Mesenchymal stem cell (in vitro differentiated cells and primary cell): ENCODE measurements at regions not wholly inside any gene's neighbourhood (a gene's known extent, or its start where the extent isn't known, plus 50 kb on each side); places are given as distances from the start of the nearest gene placed in this dataset.

Experiments used
- DNase-seq: peaks from one replicate; pipeline ENCODE4 v3.0.0-alpha.2; 2013
- H2AFZ ChIP-seq: one replicate; pipeline ENCODE4 v1.6.1; 2013; ENCODE audit warnings: low read depth, mild to moderate bottlenecking, control low read depth, inconsistent platforms, low read length, moderate library complexity
- H2AK5ac ChIP-seq: 2 replicates; pipeline ENCODE4 v1.6.1; 2013; ENCODE audit warnings: low read length, moderate library complexity, mild to moderate bottlenecking, inconsistent platforms; ENCODE audit not compliant: severe bottlenecking
- H2BK120ac ChIP-seq: one replicate; pipeline ENCODE4 v1.6.1; 2013; ENCODE audit warnings: low read depth, mild to moderate bottlenecking, inconsistent platforms, low read length, moderate library complexity
- H2BK12ac ChIP-seq, 2 experiments: one replicate each; pipeline ENCODE4 v1.6.1; 2013; ENCODE audit warnings: inconsistent platforms in 2 of 2, low read length in 2 of 2, mild to moderate bottlenecking in 2 of 2, moderate library complexity in 2 of 2, control low read depth in 1 of 2
- H2BK15ac ChIP-seq: one replicate; pipeline ENCODE4 v1.6.1; 2013; ENCODE audit warnings: mild to moderate bottlenecking, low read depth, inconsistent platforms; ENCODE audit not compliant: poor library complexity, severe bottlenecking
- H2BK5ac ChIP-seq: 2 replicates; pipeline ENCODE4 v1.6.1; 2013; ENCODE audit warnings: low read depth, mild to moderate bottlenecking, low read length, control low read depth, inconsistent platforms; ENCODE audit not compliant: poor library complexity, severe bottlenecking
- H3K14ac ChIP-seq, 2 experiments: one replicate each; pipeline ENCODE4 v1.6.1; 2013; ENCODE audit warnings: inconsistent platforms in 2 of 2, low read length in 2 of 2, control low read depth in 1 of 2, mild to moderate bottlenecking in 1 of 2, moderate library complexity in 1 of 2
- H3K18ac ChIP-seq, 2 experiments: one replicate each; pipeline ENCODE4 v1.6.1; 2013; ENCODE audit warnings: inconsistent platforms in 2 of 2, low read length in 2 of 2, control low read depth in 1 of 2, low read depth in 1 of 2, mild to moderate bottlenecking in 1 of 2
- H3K23ac ChIP-seq, 2 experiments: one replicate each; pipeline ENCODE4 v1.6.1; 2013; ENCODE audit warnings: inconsistent platforms in 2 of 2, low read length in 2 of 2, mild to moderate bottlenecking in 2 of 2, moderate library complexity in 2 of 2, control low read depth in 1 of 2
- H3K27ac ChIP-seq: 2 replicates; pipeline ENCODE4 v1.5.1; 2013; ENCODE audit warnings: mild to moderate bottlenecking, moderate library complexity, low read length, control low read depth, inconsistent platforms; ENCODE audit not compliant: poor library complexity, severe bottlenecking
- H3K27me3 ChIP-seq, 2 experiments: 2 replicates each; pipeline versions ENCODE4 v1.6.1 to v1.7.0; 2013; ENCODE audit warnings: low read length in 2 of 2, mild to moderate bottlenecking in 2 of 2, moderate library complexity in 2 of 2, control low read depth in 1 of 2, inconsistent platforms in 1 of 2; ENCODE audit not compliant: control insufficient read depth in 1 of 2, insufficient read depth in 1 of 2
- H3K36me3 ChIP-seq, 2 experiments: 2 replicates each; pipeline versions ENCODE4 v1.6.1 to v1.7.0; 2013; ENCODE audit warnings: low read length in 2 of 2, control low read depth in 1 of 2, inconsistent platforms in 1 of 2, low read depth in 1 of 2, mild to moderate bottlenecking in 1 of 2; ENCODE audit not compliant: insufficient read depth in 2 of 2, control insufficient read depth in 1 of 2
- H3K4ac ChIP-seq, 2 experiments: one replicate each; pipeline ENCODE4 v1.6.1; 2013; ENCODE audit warnings: inconsistent platforms in 2 of 2, low read length in 2 of 2, mild to moderate bottlenecking in 2 of 2, moderate library complexity in 2 of 2, control low read depth in 1 of 2, low read depth in 1 of 2
- H3K4me1 ChIP-seq: 2 replicates; pipeline ENCODE4 v1.6.1; 2013; ENCODE audit warnings: low read depth, low read length, control low read depth; ENCODE audit not compliant: control insufficient read depth, insufficient read depth
- H3K4me2 ChIP-seq: 2 replicates; pipeline ENCODE4 v1.6.1; 2013; ENCODE audit warnings: low read length, mild to moderate bottlenecking, inconsistent platforms; ENCODE audit not compliant: poor library complexity, severe bottlenecking
- H3K4me3 ChIP-seq, 2 experiments: 2 replicates each; pipeline versions ENCODE4 v1.5.1 to v1.7.0; 2013; ENCODE audit warnings: low read length in 2 of 2, mild to moderate bottlenecking in 2 of 2, control low read depth in 1 of 2, low read depth in 1 of 2; ENCODE audit not compliant: insufficient read depth in 1 of 2
- H3K79me1 ChIP-seq: replicated peaks from 2 replicates; pipeline ENCODE4 v1.6.1; 2013; ENCODE audit warnings: mild to moderate bottlenecking, control low read depth, low read length, inconsistent platforms; ENCODE audit not compliant: poor library complexity, severe bottlenecking
- H3K9ac ChIP-seq: 2 replicates; pipeline ENCODE4 v1.7.0; 2013; ENCODE audit warnings: mild to moderate bottlenecking, low read length, moderate library complexity
- H3K9me3 ChIP-seq: 2 replicates; pipeline ENCODE4 v1.7.0; 2013; ENCODE audit warnings: mild to moderate bottlenecking, low read length; ENCODE audit not compliant: control insufficient read depth
- H4K8ac ChIP-seq: one replicate; pipeline ENCODE4 v1.6.1; 2013; ENCODE audit warnings: inconsistent platforms, mild to moderate bottlenecking, low read length, moderate library complexity
- H4K91ac ChIP-seq: one replicate; pipeline ENCODE4 v1.6.1; 2013; ENCODE audit warnings: mild to moderate bottlenecking, low read length, inconsistent platforms
- WGBS: methylation state at CpG from one replicate; pipeline ENCODE4 v1.1.7; 2013; ENCODE audit warnings: mixed read lengths; 5-methylcytosine and 5-hydroxymethylcytosine counted together

GRCh38 chr7:17625043-17625442, 315.3 kb downstream of the SNX13 start:
- Histone ChIP-seq H4K91ac (no peak overlapping the region), H3K4me1 (no peaks in the 10 kb centered on the region)

GRCh38 chr7:17626235-17626634, 314.1 kb downstream of the SNX13 start:
- Histone ChIP-seq H3K4ac (no peak overlapping the region), H4K91ac (no peak overlapping the region), H3K18ac (no peak overlapping the region), H2AK5ac (no peak overlapping the region), H3K36me3 (no peaks in the 10 kb centered on the region), H3K9ac (no peak overlapping the region), H4K8ac (no peak overlapping the region), H3K79me1 (no peaks in the 10 kb centered on the region), H3K27me3 (no peaks in the 10 kb centered on the region), H2AFZ (no peak overlapping the region), H2BK12ac (no peak overlapping the region), H2BK120ac (no peak overlapping the region), H3K4me1 (no peaks in the 10 kb centered on the region), H2BK15ac (no peak overlapping the region), H2BK5ac (no peak overlapping the region), H3K4me2 (no peak overlapping the region), H3K4me3 (no peak overlapping the region), H3K9me3 (no peaks in the 10 kb centered on the region), H3K23ac (no peak overlapping the region), H3K14ac (no peak overlapping the region), H3K27ac (peak overlapping the region; percentile 83)
- no peak for DNase-seq

More at GRCh38 chr7:17625043-17625442, 315.3 kb downstream of the SNX13 start:
- 0% methylated on average over 1 of the region's 3 CpGs for WGBS
- peak; percentile 92 for DNase-seq
- Histone ChIP-seq H2BK120ac (no peak overlapping the region), H3K4me3 (no peak overlapping the region), H3K4me2 (no peak overlapping the region), H3K18ac (no peak overlapping the region), H2BK5ac (no peak overlapping the region), H3K27ac (peak overlapping the region; percentile 66), H3K9ac (peak overlapping the region; percentile 29), H3K4ac (no peak overlapping the region), H3K27me3 (no peaks in the 10 kb centered on the region), H2AK5ac (no peak overlapping the region), H3K14ac (no peak overlapping the region), H3K9me3 (no peaks in the 10 kb centered on the region), H2AFZ (no peak overlapping the region), H3K79me1 (no peaks in the 10 kb centered on the region), H3K23ac (no peak overlapping the region), H3K36me3 (no peaks in the 10 kb centered on the region), H2BK12ac (no peak overlapping the region), H2BK15ac (no peak overlapping the region), H4K8ac (no peak overlapping the region)

- Histone ChIP-seq H3K23ac (no peak overlapping the region), H2BK12ac (peak overlapping the region in 1 of 2 experiments; percentile 31), H3K27me3 (no peaks in the 10 kb centered on the region), H3K4me1 (no peaks in the 10 kb centered on the region), H2BK5ac (no peak overlapping the region), H3K79me1 (no peaks in the 10 kb centered on the region), H3K36me3 (no peaks in the 10 kb centered on the region), H3K4me3 (no peak overlapping the region), H3K18ac (no peak overlapping the region), H3K9ac (no peak overlapping the region), H3K27ac (no peak overlapping the region), H2AFZ (no peak overlapping the region), H2AK5ac (no peak overlapping the region), H4K8ac (no peak overlapping the region), H3K4ac (no peak overlapping the region), H3K14ac (no peak overlapping the region), H4K91ac (no peak overlapping the region), H3K4me2 (no peak overlapping the region), H3K9me3 (no peaks in the 10 kb centered on the region), H2BK15ac (no peak overlapping the region), H2BK120ac (no peak overlapping the region)
- WGBS, result 76% methylated on average over 3 of the region's 3 CpGs
- no peak for DNase-seq
These were observed 309.2 kb downstream of the SNX13 start for GRCh38 chr7:17631061-17631460.

GRCh38 chr7:17632384-17632783, 307.9 kb downstream of the SNX13 start:
- WGBS, result no CpG with 5 or more reads among the region's 2 CpGs
- Histone ChIP-seq H3K27me3 (no peaks in the 10 kb centered on the region), H3K27ac (no peak overlapping the region), H3K4me3 (no peak overlapping the region), H3K9ac (no peak overlapping the region), H2BK12ac (no peak overlapping the region), H3K9me3 (no peaks in the 10 kb centered on the region), H3K4ac (no peak overlapping the region), H3K18ac (no peak overlapping the region), H2AK5ac (no peak overlapping the region), H3K79me1 (no peaks in the 10 kb centered on the region), H4K8ac (no peak overlapping the region), H3K4me1 (no peaks in the 10 kb centered on the region), H2BK5ac (no peak overlapping the region), H2BK120ac (no peak overlapping the region), H3K4me2 (no peak overlapping the region), H3K14ac (no peak overlapping the region), H2BK15ac (no peak overlapping the region), H3K36me3 (no peaks in the 10 kb centered on the region), H4K91ac (no peak overlapping the region), H2AFZ (no peak overlapping the region), H3K23ac (no peak overlapping the region)
- DNase-seq, result peak; percentile 60
